Uterus (tissue), 2 donors: ENCODE measurements at regions not wholly inside any gene's neighbourhood (a gene's known extent, or its start where the extent isn't known, plus 50 kb on each side); places are given as distances from the start of the nearest gene placed in this dataset.

Experiments used
- POLR2A ChIP-seq, 2 donors: fragments of 450-650 bp; IDR thresholded peaks; one replicate each; pipeline ENCODE4 v1.6.1; 2016; ENCODE audit warnings: antibody characterized with exemption in 2 of 2, mild to moderate bottlenecking in 1 of 2, moderate library complexity in 1 of 2
- TF ChIP-seq, protein P1 (sequence below), 4 experiments: fragments of 200-600 bp in 2 of 4; fragments of 450-650 bp in 2 of 4; sonication (generic) in 2 of 4; IDR thresholded peaks; one replicate each; pipeline ENCODE4 v1.5.1; 2016 to 2019; ENCODE audit warnings: antibody characterized with exemption in 4 of 4, mild to moderate bottlenecking in 2 of 4, moderate library complexity in 1 of 4

GRCh38 chr14:87283547-87283946 is 709.4 kb downstream of the GALC start:
- TF ChIP-seq, protein P1, sequence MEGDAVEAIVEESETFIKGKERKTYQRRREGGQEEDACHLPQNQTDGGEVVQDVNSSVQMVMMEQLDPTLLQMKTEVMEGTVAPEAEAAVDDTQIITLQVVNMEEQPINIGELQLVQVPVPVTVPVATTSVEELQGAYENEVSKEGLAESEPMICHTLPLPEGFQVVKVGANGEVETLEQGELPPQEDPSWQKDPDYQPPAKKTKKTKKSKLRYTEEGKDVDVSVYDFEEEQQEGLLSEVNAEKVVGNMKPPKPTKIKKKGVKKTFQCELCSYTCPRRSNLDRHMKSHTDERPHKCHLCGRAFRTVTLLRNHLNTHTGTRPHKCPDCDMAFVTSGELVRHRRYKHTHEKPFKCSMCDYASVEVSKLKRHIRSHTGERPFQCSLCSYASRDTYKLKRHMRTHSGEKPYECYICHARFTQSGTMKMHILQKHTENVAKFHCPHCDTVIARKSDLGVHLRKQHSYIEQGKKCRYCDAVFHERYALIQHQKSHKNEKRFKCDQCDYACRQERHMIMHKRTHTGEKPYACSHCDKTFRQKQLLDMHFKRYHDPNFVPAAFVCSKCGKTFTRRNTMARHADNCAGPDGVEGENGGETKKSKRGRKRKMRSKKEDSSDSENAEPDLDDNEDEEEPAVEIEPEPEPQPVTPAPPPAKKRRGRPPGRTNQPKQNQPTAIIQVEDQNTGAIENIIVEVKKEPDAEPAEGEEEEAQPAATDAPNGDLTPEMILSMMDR (IDR thresholded peaks at IDR 0.05), result no peak
- TF ChIP-seq POLR2A (IDR thresholded peaks at IDR 0.05), result no peak
